Activated T-cell treated with anti-CD3 and anti-CD28 coated beads, Interleukin-2, amount 50 U/mL, for 4 hours (primary cell): ENCODE measurements at regions not wholly inside any gene's neighbourhood (a gene's known extent, or its start where the extent isn't known, plus 50 kb on each side); places are given as distances from the start of the nearest gene placed in this dataset.
"Not testable (repeated sequence)": the region's sequence is repeated elsewhere in the genome, so short reads cannot be mapped to it uniquely, and the experiment has no call there.

ENCODE experiments used
- ATAC-seq, 2 donors: fragments of 200-7000 bp; cut with Tn5 transposase; one replicate each; pipeline ENCODE4 v1.10.0; 2021
- DNase-seq: peaks from one replicate; pipeline ENCODE4 v3.0.0-alpha.2; 2020
- H3K27me3 Mint-ChIP-seq: one replicate; pipeline ENCODE4 v1.8.0; 2021; ENCODE audit warnings: low read depth, mixed read lengths
- H3K36me3 Mint-ChIP-seq: one replicate; pipeline ENCODE4 v1.8.0; 2022; ENCODE audit warnings: mixed read lengths; ENCODE audit not compliant: insufficient read depth
- H3K4me1 Mint-ChIP-seq: one replicate; pipeline ENCODE4 v1.8.0; 2021; ENCODE audit warnings: low read depth, mixed read lengths
- H3K4me3 Mint-ChIP-seq: one replicate; pipeline ENCODE4 v1.8.0; 2021; ENCODE audit warnings: mild to moderate bottlenecking, moderate library complexity, mixed read lengths
- H3K9me3 Mint-ChIP-seq: one replicate; pipeline ENCODE4 v1.8.0; 2021; ENCODE audit warnings: mixed read lengths

DNA sequence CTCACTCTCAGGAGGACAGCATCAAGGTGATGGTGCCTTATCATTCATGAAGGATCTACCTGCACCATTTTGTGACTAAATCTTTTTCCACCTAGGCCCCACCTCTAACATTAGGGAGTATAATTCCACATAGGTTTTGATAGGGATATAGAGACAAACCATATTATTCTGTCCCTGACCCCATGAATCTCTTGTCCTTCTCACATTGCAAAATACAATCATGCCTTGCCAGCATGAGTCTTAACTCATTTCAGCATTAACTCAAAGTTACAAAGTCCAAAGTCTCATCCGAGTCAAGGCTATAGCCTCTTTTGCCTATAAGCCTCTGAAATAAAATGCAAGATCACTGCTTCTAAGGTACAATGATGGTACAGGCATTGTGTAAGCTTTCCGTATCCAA is 111.5 kb upstream of the CTSV start:
- not testable (repeated sequence) for H3K36me3 Mint-ChIP-seq, H3K4me3 Mint-ChIP-seq, H3K27me3 Mint-ChIP-seq, H3K4me1 Mint-ChIP-seq, DNase-seq, H3K9me3 Mint-ChIP-seq, ATAC-seq

DNA sequence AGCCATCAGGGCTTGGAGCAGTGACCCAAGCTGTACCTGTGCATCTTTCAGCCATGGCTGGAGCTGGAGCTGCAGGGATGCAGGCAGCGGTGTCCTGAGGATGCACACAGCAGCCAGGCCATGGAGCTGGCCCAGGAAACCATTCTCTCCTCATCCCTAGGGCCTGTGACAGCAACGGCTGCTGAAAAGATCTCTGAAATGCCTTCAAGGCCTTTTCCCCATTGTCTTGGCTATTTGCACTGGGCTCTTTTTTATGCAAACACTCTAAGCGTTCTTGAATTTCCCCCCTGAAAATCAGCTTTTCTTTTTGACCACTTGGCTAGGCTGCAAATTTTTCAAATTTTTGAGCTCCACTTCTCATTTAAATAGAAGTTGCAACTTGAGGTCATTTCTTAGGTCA is 109.5 kb upstream of the CTSV start:
- not testable (repeated sequence) for H3K36me3 Mint-ChIP-seq, ATAC-seq, H3K4me3 Mint-ChIP-seq, H3K27me3 Mint-ChIP-seq, DNase-seq, H3K4me1 Mint-ChIP-seq, H3K9me3 Mint-ChIP-seq

DNA sequence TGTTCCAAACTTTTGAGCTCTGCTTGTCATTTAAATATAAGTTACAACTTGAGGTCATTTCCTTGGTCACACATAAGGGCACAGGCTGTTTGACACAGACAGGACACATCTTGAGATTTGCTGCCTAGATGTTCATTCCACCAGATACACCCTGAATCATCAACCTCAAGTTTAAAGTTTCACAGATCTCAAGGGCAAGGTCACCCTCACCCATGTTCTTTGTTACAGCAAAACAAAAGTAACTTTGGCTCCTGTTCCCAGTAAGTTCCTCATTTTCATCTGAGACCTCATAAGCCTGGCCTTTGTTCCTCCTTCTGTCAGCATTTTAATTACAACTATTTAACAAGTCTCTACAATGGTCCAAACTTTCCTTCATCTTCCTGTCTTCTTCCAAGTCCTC is 106.7 kb upstream of the CTSV start:
- H3K4me3 Mint-ChIP-seq, DNase-seq, H3K9me3 Mint-ChIP-seq, H3K4me1 Mint-ChIP-seq, H3K36me3 Mint-ChIP-seq, H3K27me3 Mint-ChIP-seq, ATAC-seq: not testable (repeated sequence)

DNA sequence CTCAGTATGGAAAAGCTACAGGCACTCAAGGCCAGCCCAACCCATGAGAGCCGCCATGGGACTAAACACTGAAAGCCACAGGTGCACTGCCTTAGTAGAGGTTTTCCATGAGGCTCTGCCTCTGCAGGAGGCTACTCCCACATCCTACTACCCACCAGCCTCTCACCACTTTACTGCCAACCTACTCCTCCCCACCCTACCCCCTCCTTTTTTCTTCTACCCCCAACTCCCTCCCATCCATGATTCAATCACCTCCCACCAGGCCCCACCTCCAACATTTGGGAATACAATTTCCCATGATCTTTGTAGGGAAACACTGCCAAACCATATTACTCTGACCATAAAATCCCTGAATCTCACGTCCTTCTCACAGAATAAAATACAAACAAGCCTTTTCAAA is 101.6 kb upstream of the CTSV start:
- H3K4me3 Mint-ChIP-seq = no peak overlapping the region
- no peaks in the 10 kb centered on the region for H3K9me3 Mint-ChIP-seq
- ATAC-seq = no peak
- H3K4me1 Mint-ChIP-seq = no peaks in the 10 kb centered on the region
- no peaks in the 10 kb centered on the region for H3K36me3 Mint-ChIP-seq
- DNase-seq = no peak
- no peaks in the 10 kb centered on the region for H3K27me3 Mint-ChIP-seq

DNA sequence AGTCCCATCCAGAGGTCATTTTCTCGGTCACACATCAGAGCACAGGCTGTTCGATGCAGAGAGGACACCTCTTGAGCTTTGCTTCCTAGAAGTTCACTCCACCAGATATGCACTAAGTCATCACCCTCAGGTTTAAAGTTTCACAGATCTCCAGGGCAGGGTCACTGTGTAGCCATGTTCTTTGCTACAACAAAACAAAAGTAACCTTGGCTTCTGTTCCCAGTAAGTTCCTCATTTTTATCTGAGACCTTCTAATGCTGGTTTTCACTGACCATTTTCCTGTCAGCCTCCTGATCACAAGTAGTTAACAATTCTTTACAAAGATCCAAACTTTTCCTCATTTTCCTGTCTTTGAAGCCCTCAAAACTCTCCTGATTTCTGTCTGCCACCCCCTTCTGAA is 97.5 kb upstream of the CTSV start:
- Mint-ChIP-seq H3K4me1 (no peaks in the 10 kb centered on the region), H3K27me3 (no peaks in the 10 kb centered on the region), H3K9me3 (no peaks in the 10 kb centered on the region), H3K4me3 (no peak overlapping the region), H3K36me3 (peaks cover 3% of the 10 kb centered on the region)
- ATAC-seq (no peak), DNase-seq (no peak)

DNA sequence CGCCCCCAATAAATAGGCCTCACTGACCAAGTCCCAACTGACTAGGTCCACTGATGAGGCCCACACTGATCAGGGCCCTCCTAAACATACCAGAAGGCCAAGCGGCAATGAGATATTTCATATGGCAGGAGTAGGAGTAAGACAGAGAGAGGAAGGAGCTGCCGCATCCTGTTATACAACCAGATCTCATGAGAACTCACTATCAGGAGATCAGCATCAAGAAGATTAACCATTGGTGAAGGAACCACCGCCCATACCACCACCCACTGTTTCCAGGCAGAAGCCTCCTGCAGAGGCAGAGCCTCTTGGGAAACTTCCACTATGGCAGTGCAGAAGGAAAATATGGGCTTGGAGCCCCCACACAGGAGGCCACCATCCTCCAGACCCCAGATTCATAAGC is 95.0 kb upstream of the CTSV start:
- ATAC-seq, DNase-seq, H3K4me3 Mint-ChIP-seq, H3K36me3 Mint-ChIP-seq, H3K27me3 Mint-ChIP-seq, H3K4me1 Mint-ChIP-seq, H3K9me3 Mint-ChIP-seq: not testable (repeated sequence)

DNA sequence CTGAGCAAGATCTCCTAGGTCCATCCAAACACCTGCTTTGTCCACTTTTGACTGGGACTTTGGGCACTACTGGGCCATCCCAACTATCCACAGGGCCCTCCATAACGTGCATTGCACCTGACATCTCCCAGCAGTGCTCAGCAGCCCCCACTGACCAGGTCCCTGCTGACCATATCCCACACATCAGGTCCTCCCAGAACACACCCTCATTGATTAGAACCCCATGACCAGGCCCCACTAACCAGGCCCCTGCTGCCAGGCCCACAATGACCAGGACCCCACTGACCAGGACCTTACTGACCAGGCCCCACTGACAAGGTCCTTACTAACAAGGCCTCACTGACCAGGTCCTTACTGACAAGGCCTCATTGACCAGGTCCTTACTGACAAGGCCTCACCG is 93.9 kb upstream of the CTSV start:
- DNase-seq (no peak), ATAC-seq (no peak)
- H3K27me3 Mint-ChIP-seq = no peaks in the 10 kb centered on the region
- peaks cover 3% of the 10 kb centered on the region for H3K36me3 Mint-ChIP-seq
- no peaks in the 10 kb centered on the region for H3K4me1 Mint-ChIP-seq
- no peaks in the 10 kb centered on the region for H3K9me3 Mint-ChIP-seq
- no peak overlapping the region for H3K4me3 Mint-ChIP-seq

DNA sequence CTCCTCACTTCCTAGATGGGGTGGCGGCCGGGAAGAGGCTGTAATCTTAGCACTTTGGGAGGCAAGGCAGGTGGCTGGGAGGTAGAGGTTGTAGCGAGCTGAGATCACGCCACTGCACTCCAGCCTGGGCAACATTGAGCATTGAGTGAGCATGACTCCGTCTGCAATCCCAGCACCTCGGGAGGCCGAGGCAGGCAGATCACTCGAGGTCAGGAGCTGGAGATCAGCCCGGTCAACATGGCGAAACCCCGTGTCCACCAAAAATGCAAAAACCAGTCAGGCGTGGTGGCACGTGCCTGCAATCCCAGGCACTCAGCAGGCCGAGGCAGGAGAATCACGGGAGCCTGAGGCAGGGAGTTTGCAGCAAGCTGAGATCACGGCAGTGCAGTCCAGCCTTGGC is 91.9 kb upstream of the CTSV start:
- not testable (repeated sequence) for H3K27me3 Mint-ChIP-seq, ATAC-seq, H3K9me3 Mint-ChIP-seq, H3K36me3 Mint-ChIP-seq, H3K4me1 Mint-ChIP-seq, DNase-seq, H3K4me3 Mint-ChIP-seq

DNA sequence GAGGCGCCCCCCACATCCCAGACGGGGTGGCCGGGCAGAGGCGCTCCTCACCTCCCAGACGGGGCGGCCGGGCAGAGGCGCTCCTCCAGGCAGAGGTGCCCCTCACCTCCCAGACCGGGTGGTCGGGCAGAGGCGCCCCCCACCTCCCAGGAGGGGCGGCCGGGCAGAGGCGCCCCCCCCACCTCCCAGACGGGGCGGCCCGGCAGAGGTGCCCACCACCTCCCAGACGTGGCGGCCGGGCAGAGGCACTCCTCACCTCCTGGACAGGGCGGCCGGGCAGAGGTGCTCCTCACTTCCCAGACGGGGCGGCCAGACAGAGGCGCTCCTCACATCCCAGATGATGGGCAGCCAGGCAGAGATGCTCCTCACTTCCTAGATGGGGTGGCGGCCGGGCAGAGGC is 91.4 kb upstream of the CTSV start:
- ATAC-seq, H3K27me3 Mint-ChIP-seq, H3K4me3 Mint-ChIP-seq, H3K4me1 Mint-ChIP-seq, H3K9me3 Mint-ChIP-seq, H3K36me3 Mint-ChIP-seq, DNase-seq: not testable (repeated sequence)

DNA sequence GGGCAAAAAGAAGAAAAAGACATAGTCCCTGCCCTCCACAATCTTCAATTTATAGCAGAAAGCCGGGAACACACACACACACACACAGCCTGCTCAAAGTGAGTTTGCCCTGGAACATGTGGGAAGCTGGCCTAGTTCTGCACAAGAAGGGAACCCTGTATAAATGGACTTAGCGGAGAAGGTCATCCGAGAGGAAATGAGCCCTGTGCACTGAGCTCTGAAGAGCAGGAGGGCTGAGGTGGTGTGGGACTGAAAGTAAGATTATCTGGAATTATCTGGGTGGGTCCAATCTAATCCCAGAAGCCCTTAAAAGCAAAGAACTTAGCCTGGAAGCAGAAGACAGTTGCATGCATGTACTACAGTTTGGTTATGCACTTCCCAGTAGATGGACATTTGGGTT is 90.0 kb upstream of the CTSV start:
- ATAC-seq (no peak), DNase-seq (no peak)
- Mint-ChIP-seq H3K4me3 (no peak overlapping the region), H3K27me3 (no peaks in the 10 kb centered on the region), H3K4me1 (no peaks in the 10 kb centered on the region), H3K9me3 (no peaks in the 10 kb centered on the region), H3K36me3 (peaks cover 3% of the 10 kb centered on the region)

DNA sequence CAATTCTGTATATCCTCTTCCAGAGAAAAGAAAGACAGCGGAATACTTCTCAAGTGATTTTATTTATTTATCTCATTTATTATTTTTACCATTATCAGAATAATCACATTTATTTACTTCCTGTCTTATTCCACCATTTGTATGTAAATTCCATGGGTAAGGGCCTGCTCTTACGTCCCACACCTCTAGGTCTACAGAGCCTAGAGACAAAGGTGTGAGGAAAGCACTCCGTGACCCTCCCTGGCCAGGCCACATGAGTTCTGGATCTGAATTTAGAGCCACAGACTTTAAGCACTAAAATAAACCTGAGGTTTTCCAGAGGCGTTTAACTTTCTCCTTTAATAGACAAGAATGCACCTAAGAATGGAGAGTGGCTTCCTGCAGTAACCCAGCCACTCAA is 85.3 kb upstream of the CTSV start:
- H3K36me3 Mint-ChIP-seq = peaks cover 6% of the 10 kb centered on the region
- no peaks in the 10 kb centered on the region for H3K4me1 Mint-ChIP-seq
- no peak overlapping the region for H3K4me3 Mint-ChIP-seq
- DNase-seq (no peak), ATAC-seq (no peak)
- peaks cover 5% of the 10 kb centered on the region for H3K9me3 Mint-ChIP-seq
- peaks cover 2% of the 10 kb centered on the region for H3K27me3 Mint-ChIP-seq

DNA sequence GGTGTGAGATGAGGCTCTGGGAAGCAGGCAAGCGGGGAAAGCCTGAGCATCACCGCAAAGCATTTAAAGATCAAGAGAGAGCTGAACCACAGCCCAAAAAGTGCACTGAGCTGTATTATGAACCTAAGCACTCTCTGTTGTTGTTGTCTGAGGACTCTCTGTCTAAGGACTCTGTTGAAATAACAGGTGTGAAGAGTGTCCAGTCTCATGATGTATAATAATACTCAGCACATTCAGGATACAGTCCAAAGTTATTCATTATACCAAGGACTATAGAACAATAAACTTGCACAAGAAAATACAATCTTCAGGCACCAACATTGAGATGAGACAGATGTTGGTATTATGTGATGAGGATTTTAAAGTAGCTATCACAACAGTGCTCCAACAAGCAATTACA is 71.8 kb upstream of the CTSV start:
- DNase-seq (no peak), ATAC-seq (no peak)
- H3K36me3 Mint-ChIP-seq = no peaks in the 10 kb centered on the region
- H3K4me3 Mint-ChIP-seq = no peak overlapping the region
- no peaks in the 10 kb centered on the region for H3K9me3 Mint-ChIP-seq
- peaks cover 4% of the 10 kb centered on the region for H3K27me3 Mint-ChIP-seq
- no peaks in the 10 kb centered on the region for H3K4me1 Mint-ChIP-seq

DNA sequence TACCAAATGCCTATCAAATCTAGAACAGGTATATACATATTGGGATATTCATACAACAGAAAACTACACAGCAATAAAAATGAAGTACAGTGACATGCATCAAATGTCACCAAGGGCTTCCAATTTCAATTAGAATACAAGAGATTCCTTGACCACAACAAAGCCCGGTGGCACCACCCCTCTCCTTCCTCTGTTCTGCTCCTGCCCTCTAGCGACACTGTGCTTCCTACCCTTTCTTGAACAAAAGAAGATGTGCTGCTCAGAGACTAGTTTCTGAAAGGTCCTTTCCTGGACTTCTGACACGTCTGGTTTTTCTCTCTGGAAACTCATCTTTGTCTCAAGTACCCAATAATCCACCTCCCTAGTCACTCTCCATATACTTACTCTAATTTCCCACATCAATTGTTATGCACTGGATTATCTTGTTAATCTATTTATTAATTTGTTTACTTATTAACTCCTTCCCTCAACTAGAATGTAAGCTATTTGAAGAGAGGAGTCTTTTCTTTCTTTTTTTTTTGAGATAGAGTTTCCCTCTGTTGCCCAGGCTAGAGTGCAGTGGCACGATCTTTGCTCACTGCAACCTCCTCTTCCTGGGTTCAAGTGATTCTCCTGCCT is 70.4 kb upstream of the CTSV start:
- Mint-ChIP-seq H3K4me1 (no peaks in the 10 kb centered on the region), H3K36me3 (no peaks in the 10 kb centered on the region), H3K9me3 (no peaks in the 10 kb centered on the region), H3K4me3 (no peak overlapping the region), H3K27me3 (peaks cover 4% of the 10 kb centered on the region)
- ATAC-seq = peak in 1 of 2 donors; percentile 43
- DNase-seq = no peak

DNA sequence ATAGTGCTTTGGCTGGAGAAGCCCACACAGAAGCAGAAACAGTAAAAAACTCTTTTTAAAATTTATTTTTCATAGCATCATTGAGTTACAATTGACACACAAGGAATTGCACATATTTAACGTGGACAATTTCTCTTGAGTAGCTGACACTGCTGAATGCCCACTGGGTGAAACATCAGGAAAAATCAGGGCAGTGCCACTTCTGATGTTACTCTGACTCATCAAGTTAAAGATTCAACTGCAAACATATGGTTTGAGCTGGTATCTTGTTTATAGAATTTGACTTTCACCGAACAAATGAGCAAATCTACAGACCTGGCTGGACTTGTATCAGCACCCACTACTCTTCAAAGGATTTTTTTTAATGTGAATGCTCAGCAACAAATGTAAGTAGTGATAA is 66.3 kb upstream of the CTSV start:
- not testable (repeated sequence) for H3K36me3 Mint-ChIP-seq, ATAC-seq, DNase-seq, H3K4me3 Mint-ChIP-seq, H3K4me1 Mint-ChIP-seq, H3K9me3 Mint-ChIP-seq, H3K27me3 Mint-ChIP-seq

DNA sequence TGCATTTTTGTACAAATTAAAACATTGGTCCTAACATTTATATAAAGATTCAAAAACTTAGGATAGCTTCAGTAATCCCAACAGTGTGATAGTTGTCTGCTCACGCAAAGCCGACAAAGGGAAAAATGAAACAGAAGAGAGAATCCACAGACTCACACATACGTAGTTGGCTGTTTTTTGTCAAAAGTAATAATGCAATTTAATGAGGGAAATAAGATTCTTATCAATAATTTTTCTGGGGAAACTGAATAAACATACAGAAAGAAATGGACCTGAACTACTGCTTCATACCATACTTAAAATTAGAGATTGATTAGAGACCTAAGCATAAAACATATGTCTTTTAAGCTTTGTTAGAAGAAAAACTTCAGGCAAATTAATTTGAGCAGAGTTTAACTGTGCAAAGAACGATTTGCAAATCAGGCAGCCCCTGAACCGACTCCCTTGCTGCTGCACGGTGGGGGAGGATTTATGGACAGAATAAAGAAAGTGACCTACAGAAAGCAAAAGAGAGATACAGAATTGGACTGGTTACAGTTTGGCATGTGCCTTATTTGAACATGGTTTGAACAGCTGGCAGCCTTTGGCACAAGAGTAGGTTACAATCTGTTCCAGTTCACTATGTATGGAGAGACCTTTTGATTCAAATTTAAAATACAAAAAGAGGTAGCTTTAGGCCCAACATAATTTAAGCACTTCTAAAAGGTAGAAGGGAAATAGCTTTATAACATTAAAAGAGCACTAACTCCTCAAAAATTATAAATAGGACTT is 64.9 kb upstream of the CTSV start:
- not testable (repeated sequence) for H3K4me3 Mint-ChIP-seq, H3K9me3 Mint-ChIP-seq, H3K36me3 Mint-ChIP-seq, ATAC-seq, DNase-seq, H3K27me3 Mint-ChIP-seq, H3K4me1 Mint-ChIP-seq
